K562 (cell line): ENCODE measurements at regions not wholly inside any gene's neighbourhood (a gene's known extent, or its start where the extent isn't known, plus 50 kb on each side); places are given as distances from the start of the nearest gene placed in this dataset.

Experiments used
- ATF3 ChIP-seq, 2 experiments: fragments of 450-650 bp in 1 of 2; sonication (generic) in 1 of 2; formaldehyde crosslinking in 1 of 2; IDR thresholded peaks in 1 of 2; conservative IDR thresholded peaks in 1 of 2; 2 replicates each; pipeline versions ENCODE4 v1.6.1 to v1.8.1; 2016 to 2023; ENCODE audit warnings: mild to moderate bottlenecking in 2 of 2, moderate library complexity in 2 of 2, inconsistent platforms in 1 of 2, missing genetic modification reagents in 1 of 2
- ATF4 ChIP-seq: fragments of 450-650 bp; formaldehyde crosslinking; IDR thresholded peaks from 2 replicates; pipeline ENCODE4 v1.4.0; 2022; ENCODE audit warnings: mild to moderate bottlenecking, moderate library complexity
- MGA ChIP-seq: fragments of 450-650 bp; IDR thresholded peaks from 2 replicates; pipeline ENCODE4 v1.6.1; 2016; ENCODE audit warnings: mild to moderate bottlenecking, moderate library complexity
- POLR2AphosphoS2 ChIP-seq: IDR thresholded peaks from 2 replicates; pipeline ENCODE4 v1.6.1; 2012; ENCODE audit warnings: low read length, improper control_type of control experiment
- SMAD3 ChIP-seq: fragments of 450-650 bp; formaldehyde crosslinking; conservative IDR thresholded peaks from 2 replicates; pipeline ENCODE4 v1.4.0; 2020; ENCODE audit warnings: mild to moderate bottlenecking
- ZNF175 ChIP-seq: fragments of 200-800 bp; sonication (Bioruptor generic); IDR thresholded peaks from 2 replicates; pipeline ENCODE4 v1.6.1; 2016; ENCODE audit warnings: low read depth, mild to moderate bottlenecking, missing genetic modification characterization, missing compliant biosample characterization
- ZNF584 ChIP-seq: fragments of 200-800 bp; sonication (Bioruptor generic); IDR thresholded peaks from 2 replicates; pipeline ENCODE4 v1.6.1; 2016; ENCODE audit warnings: low read depth, mild to moderate bottlenecking, missing genetic modification characterization, missing compliant biosample characterization
- ZNF644 ChIP-seq: fragments of 200-800 bp; sonication (Bioruptor generic); IDR thresholded peaks from 2 replicates; pipeline ENCODE4 v1.6.1; 2016; ENCODE audit warnings: low read depth, missing genetic modification characterization, missing compliant biosample characterization
- ZNF740 ChIP-seq, 3 experiments: fragments of 200-800 bp in 1 of 3; sonication (Bioruptor generic) in 1 of 3; sonication (generic) in 1 of 3; formaldehyde crosslinking in 1 of 3; IDR thresholded peaks; 2 replicates each; pipeline versions ENCODE4 v1.6.1 to v1.8.0; 2016 to 2022; ENCODE audit warnings: mild to moderate bottlenecking in 2 of 3, missing compliant biosample characterization in 2 of 3, missing genetic modification characterization in 2 of 3, missing genetic modification reagents in 1 of 3

- 0 out of 2 replicates have a peak, but pooled peaks have one; percentile 7 for TF ChIP-seq MGA
- TF ChIP-seq ZNF584 = peak; percentile 51; the same call in 1 of the 2 replicates
- no peak for TF ChIP-seq ZNF644 (tag)
- peak; percentile 85 for TF ChIP-seq ZNF175
- 0 out of 2 replicates have a peak, but pooled peaks have one; percentile 28 for TF ChIP-seq ATF3 (IDR thresholded peaks at IDR 0.05)
- TF ChIP-seq ATF3 (CRISPR knock-in tag; conservative IDR thresholded peaks at IDR 0.05) = no peak
- no peak for TF ChIP-seq ZNF740 (CRISPR knock-in tag; IDR thresholded peaks at IDR 0.05)
- TF ChIP-seq ZNF740 (tag; IDR thresholded peaks at IDR 0.05) = no peak
- peak; percentile 88 for TF ChIP-seq ATF4
- TF ChIP-seq SMAD3 = 0 out of 2 replicates have a peak, but pooled peaks have one; percentile 48
- no peak for TF ChIP-seq POLR2AphosphoS2
Observed at GRCh38 chr18:40911582-40912254, 1043.3 kb upstream of the PIK3C3 start (continued).
